ENCODE measurements at regions not wholly inside any gene's neighbourhood (a gene's known extent, or its start where the extent isn't known, plus 50 kb on each side); places are given as distances from the start of the nearest gene placed in this dataset.

DNA sequence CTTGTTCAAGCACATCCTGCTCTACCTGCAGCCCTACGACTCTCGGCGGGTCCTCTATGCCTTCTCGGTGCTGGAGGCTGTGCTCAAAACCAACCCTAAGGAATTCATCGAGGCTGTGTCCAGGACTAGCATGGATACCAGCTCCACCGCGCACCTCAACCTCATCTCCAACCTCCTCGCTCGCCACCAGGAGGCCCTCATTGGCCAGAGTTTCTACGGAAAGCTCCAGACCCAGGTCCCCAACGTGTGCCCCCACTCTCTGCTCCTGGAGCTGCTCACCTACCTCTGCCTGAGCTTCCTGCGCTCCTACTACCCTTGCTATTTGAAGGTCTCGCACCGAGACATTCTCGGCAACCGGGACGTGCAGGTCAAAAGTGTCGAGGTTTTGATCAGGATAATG, 74.3 kb upstream of the MORC3 start:
- TF ChIP-seq RAD21 (CRISPR knock-in tag; conservative IDR thresholded peaks at IDR 0.05 in 1 of 2, IDR thresholded peaks at IDR 0.05 in 1 of 2) (peak in 1 of 2 experiments; percentile 42; a peak in 2 of 4 replicates), NCOA1 (IDR thresholded peaks at IDR 0.05; ENCODE audit: low read depth) (no peak), PPARD (CRISPR knock-in tag; IDR thresholded peaks at IDR 0.05) (no peak), JUND (IDR thresholded peaks at IDR 0.05; ENCODE audit: borderline replicate concordance, low read depth, low read length) (no peak), JUND (tag; IDR thresholded peaks at IDR 0.05; ENCODE audit: borderline replicate concordance, low read depth, low read length) (no peak), MEF2D (tag; conservative IDR thresholded peaks at IDR 0.05; ENCODE audit: low read depth) (no peak), BRD4 (IDR thresholded peaks at IDR 0.05) (no peak), MEF2A (IDR thresholded peaks at IDR 0.05; ENCODE audit: control insufficient read depth, low read depth, low read length) (no peak), ARID3A (IDR thresholded peaks at IDR 0.05; ENCODE audit: borderline replicate concordance, low read depth, low read length) (no peak), CTCF (IDR thresholded peaks at IDR 0.05 in 2 of 3, conservative IDR thresholded peaks at IDR 0.05 in 1 of 3; ENCODE audit: insufficient read depth in 2 of 3, low read depth in 1 of 3, low read length in 3 of 3) (peak in 2 of 3 experiments; percentile 53 to 54; a peak in 4 of 6 replicates)
- TF ChIP-seq, protein P1, sequence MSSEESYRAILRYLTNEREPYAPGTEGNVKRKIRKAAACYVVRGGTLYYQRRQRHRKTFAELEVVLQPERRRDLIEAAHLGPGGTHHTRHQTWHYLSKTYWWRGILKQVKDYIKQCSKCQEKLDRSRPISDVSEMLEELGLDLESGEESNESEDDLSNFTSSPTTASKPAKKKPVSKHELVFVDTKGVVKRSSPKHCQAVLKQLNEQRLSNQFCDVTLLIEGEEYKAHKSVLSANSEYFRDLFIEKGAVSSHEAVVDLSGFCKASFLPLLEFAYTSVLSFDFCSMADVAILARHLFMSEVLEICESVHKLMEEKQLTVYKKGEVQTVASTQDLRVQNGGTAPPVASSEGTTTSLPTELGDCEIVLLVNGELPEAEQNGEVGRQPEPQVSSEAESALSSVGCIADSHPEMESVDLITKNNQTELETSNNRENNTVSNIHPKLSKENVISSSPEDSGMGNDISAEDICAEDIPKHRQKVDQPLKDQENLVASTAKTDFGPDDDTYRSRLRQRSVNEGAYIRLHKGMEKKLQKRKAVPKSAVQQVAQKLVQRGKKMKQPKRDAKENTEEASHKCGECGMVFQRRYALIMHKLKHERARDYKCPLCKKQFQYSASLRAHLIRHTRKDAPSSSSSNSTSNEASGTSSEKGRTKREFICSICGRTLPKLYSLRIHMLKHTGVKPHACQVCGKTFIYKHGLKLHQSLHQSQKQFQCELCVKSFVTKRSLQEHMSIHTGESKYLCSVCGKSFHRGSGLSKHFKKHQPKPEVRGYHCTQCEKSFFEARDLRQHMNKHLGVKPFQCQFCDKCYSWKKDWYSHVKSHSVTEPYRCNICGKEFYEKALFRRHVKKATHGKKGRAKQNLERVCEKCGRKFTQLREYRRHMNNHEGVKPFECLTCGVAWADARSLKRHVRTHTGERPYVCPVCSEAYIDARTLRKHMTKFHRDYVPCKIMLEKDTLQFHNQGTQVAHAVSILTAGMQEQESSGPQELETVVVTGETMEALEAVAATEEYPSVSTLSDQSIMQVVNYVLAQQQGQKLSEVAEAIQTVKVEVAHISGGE (CRISPR knock-in tag; IDR thresholded peaks at IDR 0.05), result no peak
- TF ChIP-seq, protein P2, sequence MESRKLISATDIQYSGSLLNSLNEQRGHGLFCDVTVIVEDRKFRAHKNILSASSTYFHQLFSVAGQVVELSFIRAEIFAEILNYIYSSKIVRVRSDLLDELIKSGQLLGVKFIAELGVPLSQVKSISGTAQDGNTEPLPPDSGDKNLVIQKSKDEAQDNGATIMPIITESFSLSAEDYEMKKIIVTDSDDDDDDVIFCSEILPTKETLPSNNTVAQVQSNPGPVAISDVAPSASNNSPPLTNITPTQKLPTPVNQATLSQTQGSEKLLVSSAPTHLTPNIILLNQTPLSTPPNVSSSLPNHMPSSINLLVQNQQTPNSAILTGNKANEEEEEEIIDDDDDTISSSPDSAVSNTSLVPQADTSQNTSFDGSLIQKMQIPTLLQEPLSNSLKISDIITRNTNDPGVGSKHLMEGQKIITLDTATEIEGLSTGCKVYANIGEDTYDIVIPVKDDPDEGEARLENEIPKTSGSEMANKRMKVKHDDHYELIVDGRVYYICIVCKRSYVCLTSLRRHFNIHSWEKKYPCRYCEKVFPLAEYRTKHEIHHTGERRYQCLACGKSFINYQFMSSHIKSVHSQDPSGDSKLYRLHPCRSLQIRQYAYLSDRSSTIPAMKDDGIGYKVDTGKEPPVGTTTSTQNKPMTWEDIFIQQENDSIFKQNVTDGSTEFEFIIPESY (CRISPR knock-in tag; IDR thresholded peaks at IDR 0.05), result no peak
- TF ChIP-seq, protein P3, sequence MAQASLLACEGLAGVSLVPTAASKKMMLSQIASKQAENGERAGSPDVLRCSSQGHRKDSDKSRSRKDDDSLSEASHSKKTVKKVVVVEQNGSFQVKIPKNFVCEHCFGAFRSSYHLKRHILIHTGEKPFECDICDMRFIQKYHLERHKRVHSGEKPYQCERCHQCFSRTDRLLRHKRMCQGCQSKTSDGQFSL (CRISPR knock-in tag; IDR thresholded peaks at IDR 0.05), result no peak
- TF ChIP-seq, protein P3 (tag; IDR thresholded peaks at IDR 0.05), result no peak

Measured in K562 (cell line).